H9 (cell line): ENCODE measurements at regions not wholly inside any gene's neighbourhood (a gene's known extent, or its start where the extent isn't known, plus 50 kb on each side); places are given as distances from the start of the nearest gene placed in this dataset.
A peak's percentile ranks its signal among the peaks of the same experiment; 100 is the strongest.

Source experiments
- DNase-seq: peaks from one replicate; pipeline ENCODE4 v3.0.0-alpha.2; 2017
- H2AFZ ChIP-seq: one replicate; pipeline ENCODE4 v1.6.1; 2013; ENCODE audit warnings: mild to moderate bottlenecking, low read length, control low read depth, moderate library complexity
- H2AK5ac ChIP-seq: 2 replicates; pipeline ENCODE4 v1.6.1; 2013; ENCODE audit warnings: low read length, control low read depth, mixed read lengths; ENCODE audit not compliant: insufficient read length
- H2BK120ac ChIP-seq: one replicate; pipeline ENCODE4 v1.6.1; 2013; ENCODE audit warnings: low read depth, mild to moderate bottlenecking, low read length, control low read depth, inconsistent platforms; ENCODE audit not compliant: poor library complexity, severe bottlenecking
- H2BK12ac ChIP-seq: 2 replicates; pipeline ENCODE4 v1.6.1; 2013; ENCODE audit warnings: low read length, control low read depth, mixed read lengths, low read depth; ENCODE audit not compliant: insufficient read length
- H2BK15ac ChIP-seq: 2 replicates; pipeline ENCODE4 v1.6.1; 2013; ENCODE audit warnings: low read depth, low read length, control low read depth
- H2BK20ac ChIP-seq: one replicate; pipeline ENCODE4 v1.6.1; 2013; ENCODE audit warnings: low read depth, mild to moderate bottlenecking, low read length, control low read depth, inconsistent platforms; ENCODE audit not compliant: poor library complexity, severe bottlenecking
- H2BK5ac ChIP-seq: 2 replicates; pipeline ENCODE4 v1.6.1; 2013; ENCODE audit warnings: low read length, control low read depth, mixed read lengths; ENCODE audit not compliant: insufficient read length
- H3K14ac ChIP-seq: 2 replicates; pipeline ENCODE4 v1.6.1; 2013; ENCODE audit warnings: low read length, control low read depth; ENCODE audit not compliant: insufficient read depth
- H3K18ac ChIP-seq: 2 replicates; pipeline ENCODE4 v1.6.1; 2013; ENCODE audit warnings: low read depth, mild to moderate bottlenecking, mixed read lengths, low read length, control low read depth; ENCODE audit not compliant: insufficient read length
- H3K23ac ChIP-seq: 2 replicates; pipeline ENCODE4 v1.6.1; 2013; ENCODE audit warnings: low read length, control low read depth, mixed read lengths, low read depth; ENCODE audit not compliant: insufficient read length
- H3K23me2 ChIP-seq: 2 replicates; pipeline ENCODE4 v1.6.1; 2013; ENCODE audit warnings: low read depth, mild to moderate bottlenecking, mixed read lengths, low read length, control low read depth; ENCODE audit not compliant: insufficient read length, poor library complexity, severe bottlenecking
- H3K27ac ChIP-seq: 2 replicates; pipeline ENCODE4 v1.5.1; 2013; ENCODE audit warnings: low read length, control low read depth, mixed read lengths, low read depth; ENCODE audit not compliant: insufficient read length
- H3K27me3 ChIP-seq: 2 replicates; pipeline ENCODE4 v1.6.1; 2013; ENCODE audit warnings: low read length, control low read depth, inconsistent platforms; ENCODE audit not compliant: insufficient read depth
- H3K4ac ChIP-seq: 2 replicates; pipeline ENCODE4 v1.6.1; 2013; ENCODE audit warnings: low read depth, mild to moderate bottlenecking, control low read depth, inconsistent platforms, low read length, moderate library complexity
- H3K4me1 ChIP-seq: 2 replicates; pipeline ENCODE4 v1.6.1; 2013; ENCODE audit warnings: low read length, control low read depth, inconsistent platforms; ENCODE audit not compliant: insufficient read depth
- H3K4me2 ChIP-seq: 2 replicates; pipeline ENCODE4 v1.6.1; 2013; ENCODE audit warnings: low read length, control low read depth, mixed read lengths; ENCODE audit not compliant: insufficient read length, insufficient read depth
- H3K56ac ChIP-seq: 2 replicates; pipeline ENCODE4 v1.6.1; 2013; ENCODE audit warnings: low read depth, mild to moderate bottlenecking, mixed read lengths, low read length, control low read depth; ENCODE audit not compliant: insufficient read length
- H3K79me1 ChIP-seq: 2 replicates; pipeline ENCODE4 v1.6.1; 2013; ENCODE audit warnings: low read depth, mild to moderate bottlenecking, moderate library complexity, low read length, control low read depth, inconsistent platforms; ENCODE audit not compliant: insufficient read depth, poor library complexity, severe bottlenecking
- H3K79me2 ChIP-seq: 2 replicates; pipeline ENCODE4 v1.6.1; 2013; ENCODE audit warnings: low read length, control low read depth, inconsistent platforms; ENCODE audit not compliant: insufficient read depth
- H3K9ac ChIP-seq: 2 replicates; pipeline ENCODE4 v1.6.1; 2013; ENCODE audit warnings: low read length, control low read depth, mixed read lengths; ENCODE audit not compliant: insufficient read length; ENCODE audit errors: extremely low read depth
- H3K9me3 ChIP-seq: one replicate; pipeline ENCODE4 v1.6.1; 2013; ENCODE audit warnings: low read depth, low read length, inconsistent platforms; ENCODE audit not compliant: control insufficient read depth
- H3T11ph ChIP-seq: one replicate; pipeline ENCODE4 v1.6.1; 2013; ENCODE audit warnings: mild to moderate bottlenecking, low read length, control low read depth, inconsistent platforms
- H4K20me1 ChIP-seq: one replicate; pipeline ENCODE4 v1.6.1; 2013; ENCODE audit not compliant: control insufficient read depth, insufficient read length, insufficient read depth
- H4K5ac ChIP-seq: 2 replicates; pipeline ENCODE4 v1.6.1; 2013; ENCODE audit warnings: low read depth, mild to moderate bottlenecking, mixed read lengths, low read length, control low read depth; ENCODE audit not compliant: insufficient read length
- H4K8ac ChIP-seq: replicated peaks from 2 replicates; pipeline ENCODE4 v1.6.1; 2013; ENCODE audit warnings: low read length, control low read depth, mixed read lengths, low read depth; ENCODE audit not compliant: insufficient read length
- H4K91ac ChIP-seq: 2 replicates; pipeline ENCODE4 v1.6.1; 2013; ENCODE audit warnings: low read depth, mild to moderate bottlenecking, moderate library complexity, mixed read lengths, low read length, control low read depth; ENCODE audit not compliant: insufficient read length
- H3K27ac Mint-ChIP-seq, 3 experiments: 2 replicates in 2 of 3; 3 replicates in 1 of 3; pipeline ENCODE4 v1.8.0; 2020 to 2021; ENCODE audit warnings: mixed read lengths in 3 of 3, mild to moderate bottlenecking in 1 of 3, moderate library complexity in 1 of 3
- H3K27me3 Mint-ChIP-seq: 2 replicates; pipeline ENCODE4 v1.8.0; 2021; ENCODE audit warnings: low read depth, mild to moderate bottlenecking, moderate library complexity, mixed read lengths
- H3K36me3 Mint-ChIP-seq, 3 experiments: 2 replicates in 2 of 3; 3 replicates in 1 of 3; pipeline ENCODE4 v1.8.0; 2020 to 2021; ENCODE audit warnings: low read depth in 3 of 3, mixed read lengths in 3 of 3; ENCODE audit not compliant: insufficient read depth in 1 of 3
- H3K4me1 Mint-ChIP-seq, 2 experiments: 2 replicates each; pipeline ENCODE4 v1.8.0; 2020; ENCODE audit warnings: mixed read lengths in 2 of 2
- H3K4me3 Mint-ChIP-seq, 2 experiments: 2 replicates in 1 of 2; 3 replicates in 1 of 2; pipeline ENCODE4 v1.8.0; 2020 to 2021; ENCODE audit warnings: mild to moderate bottlenecking in 2 of 2, mixed read lengths in 2 of 2, moderate library complexity in 1 of 2
- H3K9me3 Mint-ChIP-seq, 2 experiments: 2 replicates in 1 of 2; 3 replicates in 1 of 2; pipeline ENCODE4 v1.8.0; 2020; ENCODE audit warnings: mild to moderate bottlenecking in 2 of 2, mixed read lengths in 2 of 2, moderate library complexity in 1 of 2
- WGBS: extraction: QIAGEN DNeasy Blood & Tissue Kit; methylation state at CpG from one replicate; pipeline ENCODE4 v1.1.7; 2013; ENCODE audit warnings: missing lambda C conversion rate, low lambda C conversion rate, mixed read lengths; ENCODE audit not compliant: insufficient read length; ENCODE audit errors: extremely low coverage; 5-methylcytosine and 5-hydroxymethylcytosine counted together
- TF ChIP-seq, protein P1 (sequence below): fragments of 200-600 bp; sonication (generic); conservative IDR thresholded peaks from 3 replicates; pipeline ENCODE4 v1.8.0; 2021; ENCODE audit warnings: antibody characterized with exemption, mild to moderate bottlenecking

- no peak overlapping the region for H2AK5ac ChIP-seq
Measured at GRCh38 chr13:26112843-26113242, 61.0 kb upstream of the SHISA2 start.

More at GRCh38 chr13:26112843-26113242, 61.0 kb upstream of the SHISA2 start:
- Histone ChIP-seq H3K79me1 (no peaks in the 10 kb centered on the region), H2BK15ac (no peak overlapping the region), H3K9ac (no peak overlapping the region), H3K9me3 (no peaks in the 10 kb centered on the region), H3K4ac (no peak overlapping the region), H3K79me2 (no peaks in the 10 kb centered on the region), H4K91ac (no peak overlapping the region), H2BK120ac (no peak overlapping the region), H4K20me1 (no peaks in the 10 kb centered on the region), H3K23ac (no peak overlapping the region), H2BK20ac (no peak overlapping the region), H3T11ph (no peak overlapping the region), H2BK5ac (no peak overlapping the region), H4K8ac (no peak overlapping the region), H3K23me2 (no peaks in the 10 kb centered on the region), H3K56ac (no peak overlapping the region), H4K5ac (no peak overlapping the region), H3K4me1 (no peaks in the 10 kb centered on the region), H2AFZ (no peak overlapping the region), H3K18ac (no peak overlapping the region), H3K4me2 (no peak overlapping the region), H3K14ac (no peak overlapping the region), H3K27ac (no peak overlapping the region), H2BK12ac (no peak overlapping the region), H3K27me3 (no peaks in the 10 kb centered on the region)
- Mint-ChIP-seq H3K36me3 (no peaks in the 10 kb centered on the region), H3K9me3 (no peaks in the 10 kb centered on the region), H3K27ac (no peak overlapping the region), H3K4me3 (no peak overlapping the region), H3K4me1 (no peaks in the 10 kb centered on the region), H3K27me3 (no peaks in the 10 kb centered on the region; the same call in 1 of the 2 replicates)
- no peak for DNase-seq
- TF ChIP-seq, protein P1, sequence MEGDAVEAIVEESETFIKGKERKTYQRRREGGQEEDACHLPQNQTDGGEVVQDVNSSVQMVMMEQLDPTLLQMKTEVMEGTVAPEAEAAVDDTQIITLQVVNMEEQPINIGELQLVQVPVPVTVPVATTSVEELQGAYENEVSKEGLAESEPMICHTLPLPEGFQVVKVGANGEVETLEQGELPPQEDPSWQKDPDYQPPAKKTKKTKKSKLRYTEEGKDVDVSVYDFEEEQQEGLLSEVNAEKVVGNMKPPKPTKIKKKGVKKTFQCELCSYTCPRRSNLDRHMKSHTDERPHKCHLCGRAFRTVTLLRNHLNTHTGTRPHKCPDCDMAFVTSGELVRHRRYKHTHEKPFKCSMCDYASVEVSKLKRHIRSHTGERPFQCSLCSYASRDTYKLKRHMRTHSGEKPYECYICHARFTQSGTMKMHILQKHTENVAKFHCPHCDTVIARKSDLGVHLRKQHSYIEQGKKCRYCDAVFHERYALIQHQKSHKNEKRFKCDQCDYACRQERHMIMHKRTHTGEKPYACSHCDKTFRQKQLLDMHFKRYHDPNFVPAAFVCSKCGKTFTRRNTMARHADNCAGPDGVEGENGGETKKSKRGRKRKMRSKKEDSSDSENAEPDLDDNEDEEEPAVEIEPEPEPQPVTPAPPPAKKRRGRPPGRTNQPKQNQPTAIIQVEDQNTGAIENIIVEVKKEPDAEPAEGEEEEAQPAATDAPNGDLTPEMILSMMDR = peak; percentile 72
- WGBS = no CpG with 5 or more reads among the region's 4 CpGs
